ENCODE measurements at regions not wholly inside any gene's neighbourhood (a gene's known extent, or its start where the extent isn't known, plus 50 kb on each side); places are given as distances from the start of the nearest gene placed in this dataset.
"Not testable (repeated sequence)": the region's sequence is repeated elsewhere in the genome, so short reads cannot be mapped to it uniquely, and the experiment has no call there.

- DNase-seq = peak; percentile 38
These were observed 142.3 kb upstream of the ANKH start for GRCh38 chr5:15013654-15014463.

- DNase-seq = no peak
These were observed 140.5 kb upstream of the ANKH start for GRCh38 chr5:15012061-15012460.

- no peak for DNase-seq
These were observed 139.4 kb upstream of the ANKH start for GRCh38 chr5:15010936-15011335.

- DNase-seq = peak; percentile 13
These were observed 137.8 kb upstream of the ANKH start for GRCh38 chr5:15009420-15009819.

GRCh38 chr5:15008921-15009320, 137.3 kb upstream of the ANKH start:
- no peak for DNase-seq

- no peak for DNase-seq
These were observed 136.9 kb upstream of the ANKH start for GRCh38 chr5:15008476-15008875.

- no peak for DNase-seq
These were observed 136.1 kb upstream of the ANKH start for GRCh38 chr5:15007646-15008045.

GRCh38 chr5:15004506-15004905, 132.9 kb upstream of the ANKH start:
- DNase-seq = no peak

GRCh38 chr5:15003511-15003920, 131.9 kb upstream of the ANKH start:
- DNase-seq = peak; percentile 28

- DNase-seq = no peak
These were observed 131.2 kb upstream of the ANKH start for GRCh38 chr5:15002791-15003190.

- DNase-seq = no peak
These were observed 130.6 kb upstream of the ANKH start for GRCh38 chr5:15002173-15002572.

GRCh38 chr5:15001517-15001916, 129.9 kb upstream of the ANKH start:
- no peak for DNase-seq

- DNase-seq = no peak
These were observed 126.9 kb upstream of the ANKH start for GRCh38 chr5:14998491-14998890.

GRCh38 chr5:14996997-14997396, 125.4 kb upstream of the ANKH start:
- no peak for DNase-seq

- no peak for DNase-seq
These were observed 123.7 kb upstream of the ANKH start for GRCh38 chr5:14995229-14995628.

- DNase-seq = not testable (repeated sequence)
These were observed 122.0 kb upstream of the ANKH start for GRCh38 chr5:14993459-14994133.

- not testable (repeated sequence) for DNase-seq
These were observed 121.3 kb upstream of the ANKH start for GRCh38 chr5:14992751-14993458.

- DNase-seq = no peak
These were observed 116.6 kb upstream of the ANKH start for GRCh38 chr5:14988223-14988622.

GRCh38 chr5:14986413-14986812, 114.8 kb upstream of the ANKH start:
- no peak for DNase-seq

GRCh38 chr5:14983666-14984441, 112.3 kb upstream of the ANKH start:
- no peak for DNase-seq

- no peak for DNase-seq
These were observed 109.1 kb upstream of the ANKH start for GRCh38 chr5:14980698-14981097.

- no peak for DNase-seq
These were observed 105.6 kb upstream of the ANKH start for GRCh38 chr5:14977058-14977685.

- DNase-seq = no peak
These were observed 104.9 kb upstream of the ANKH start for GRCh38 chr5:14976486-14976885.
